ENCODE measurements at regions not wholly inside any gene's neighbourhood (a gene's known extent, or its start where the extent isn't known, plus 50 kb on each side); places are given as distances from the start of the nearest gene placed in this dataset.

GRCh38 chr12:98090731-98091130, 424.7 kb upstream of the TMPO start:
- BruUV-seq (replicated peaks) = no TSS peak
- ChIA-PET POLR2A (no interaction called here), CTCF (ENCODE audit: low intra/inter-chr PET ratio) (no interaction called here)
- in situ Hi-C loops (cut with MboI) = no loop called here
- Histone ChIP-seq H3K9me1 (ENCODE audit: control insufficient read depth, insufficient read depth, low read length) (no peaks in the 10 kb centered on the region), H3K4me2 (ENCODE audit: insufficient read depth, low read length) (no peak overlapping the region), H4K20me1 (replicated peaks; ENCODE audit: control insufficient read depth, insufficient read depth, low read length) (no peaks in the 10 kb centered on the region), H3K9me3 (replicated peaks; ENCODE audit: control insufficient read depth, insufficient read depth, low read depth, low read length) (no peaks in the 10 kb centered on the region), H3K36me3 (ENCODE audit: control insufficient read depth, insufficient read depth, low read length) (no peaks in the 10 kb centered on the region), H3K4me1 (replicated peaks in 1 of 2; ENCODE audit: control insufficient read depth in 2 of 2, insufficient read depth in 2 of 2, low read length in 2 of 2) (no peaks in the 10 kb centered on the region), H3K9ac (ENCODE audit: insufficient read depth in 1 of 2, low read depth in 2 of 2, low read length in 2 of 2) (no peak overlapping the region), H3K27me3 (ENCODE audit: control insufficient read depth in 2 of 2, insufficient read depth in 2 of 2, low read length in 2 of 2) (no peaks in the 10 kb centered on the region), H3K4me3 (no peak overlapping the region), H3K79me2 (ENCODE audit: control insufficient read depth, insufficient read depth, low read length) (no peaks in the 10 kb centered on the region), H3K27ac (ENCODE audit: extremely low read depth, low read depth, low read length) (no peak overlapping the region), H2AFZ (ENCODE audit: low read depth, low read length) (no peak overlapping the region)
- WGBS (ENCODE audit: insufficient coverage, low coverage, missing lambda C conversion rate) = 0% methylated on average over 2 of the region's 2 CpGs
- ATAC-seq (no peak), DNase-seq (ENCODE audit: extremely low read depth in 1 of 4, low spot score in 3 of 4) (no peak), FAIRE-seq (no peak)
- TF ChIP-seq ZNF584 (CRISPR knock-in tag; IDR thresholded peaks at IDR 0.05; ENCODE audit: low read depth) = no peak
- no peak for TF ChIP-seq ZNF217 (CRISPR knock-in tag; IDR thresholded peaks at IDR 0.05)
- no peak for TF ChIP-seq DMBX1 (CRISPR knock-in tag; IDR thresholded peaks at IDR 0.05; ENCODE audit: borderline replicate concordance)
- TF ChIP-seq GTF3C2 (IDR thresholded peaks at IDR 0.05; ENCODE audit: borderline replicate concordance, extremely low read depth, insufficient read length) = no peak
- TF ChIP-seq NFE2L1 (tag; IDR thresholded peaks at IDR 0.05; ENCODE audit: borderline replicate concordance, low read depth) = no peak
- no peak for TF ChIP-seq ZBED1 (IDR thresholded peaks at IDR 0.05)
- no peak for TF ChIP-seq RAD51 (IDR thresholded peaks at IDR 0.05; ENCODE audit: borderline replicate concordance, low read depth)
- TF ChIP-seq NR4A1 (CRISPR knock-in tag; IDR thresholded peaks at IDR 0.05) = no peak
- TF ChIP-seq NR4A1 (tag; IDR thresholded peaks at IDR 0.05) = no peak
- TF ChIP-seq ETV1 (tag; conservative IDR thresholded peaks at IDR 0.05; ENCODE audit: low read depth) = no peak
- TF ChIP-seq CEBPB (tag; IDR thresholded peaks at IDR 0.05) = no peak
- no peak for TF ChIP-seq SRSF9 (IDR thresholded peaks at IDR 0.05; ENCODE audit: borderline replicate concordance, low read depth, low read length)
- no peak for TF ChIP-seq ATF7 (IDR thresholded peaks at IDR 0.05)
- intact Hi-C loops (cut with micrococcal nuclease) = no loop called here

Data from K562 (cell line).